ENCODE measurements at regions not wholly inside any gene's neighbourhood (a gene's known extent, or its start where the extent isn't known, plus 50 kb on each side); places are given as distances from the start of the nearest gene placed in this dataset.
"Not testable (repeated sequence)": the region's sequence is repeated elsewhere in the genome, so short reads cannot be mapped to it uniquely, and the experiment has no call there.

DNA sequence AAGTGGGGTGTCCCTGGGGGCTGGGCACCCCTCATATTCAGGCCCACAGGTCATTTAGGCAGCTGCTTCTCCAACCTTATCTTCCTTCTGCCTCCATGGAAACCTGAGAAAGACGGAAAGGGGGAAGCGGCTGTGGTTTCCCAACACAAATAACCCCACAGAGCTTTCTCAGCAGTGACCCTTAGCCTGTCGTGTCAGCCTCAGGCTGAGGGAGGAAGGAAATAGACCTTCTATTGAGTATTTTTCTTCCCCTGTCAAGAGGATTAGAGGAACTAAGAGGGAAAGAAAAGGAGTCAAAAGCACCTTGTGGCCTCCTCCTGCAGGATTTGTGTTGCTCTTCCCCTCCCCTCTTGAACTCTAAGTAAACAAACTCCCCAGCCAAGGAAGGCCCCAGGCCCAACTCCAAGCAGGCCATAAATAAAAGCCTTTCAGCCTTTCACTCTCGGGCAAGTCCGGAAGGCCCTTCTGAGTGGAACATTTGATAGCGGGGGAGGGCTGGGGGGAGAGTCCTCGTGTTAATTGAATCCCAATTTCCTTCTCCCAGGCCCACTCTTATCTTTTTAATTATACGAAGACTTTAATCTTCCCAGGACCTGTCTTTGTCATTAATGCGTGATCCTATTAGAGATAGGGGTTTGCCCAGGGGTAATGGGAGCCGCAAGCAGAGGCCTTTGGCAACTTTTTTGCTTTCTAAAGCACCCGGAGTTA lies 121.8 kb downstream of the TRIM43 start:
- not testable (repeated sequence) for TF ChIP-seq POLR2A (IDR thresholded peaks at IDR 0.05); EP300 (IDR thresholded peaks at IDR 0.05; ENCODE audit: low read depth)
- TF ChIP-seq, protein P1, sequence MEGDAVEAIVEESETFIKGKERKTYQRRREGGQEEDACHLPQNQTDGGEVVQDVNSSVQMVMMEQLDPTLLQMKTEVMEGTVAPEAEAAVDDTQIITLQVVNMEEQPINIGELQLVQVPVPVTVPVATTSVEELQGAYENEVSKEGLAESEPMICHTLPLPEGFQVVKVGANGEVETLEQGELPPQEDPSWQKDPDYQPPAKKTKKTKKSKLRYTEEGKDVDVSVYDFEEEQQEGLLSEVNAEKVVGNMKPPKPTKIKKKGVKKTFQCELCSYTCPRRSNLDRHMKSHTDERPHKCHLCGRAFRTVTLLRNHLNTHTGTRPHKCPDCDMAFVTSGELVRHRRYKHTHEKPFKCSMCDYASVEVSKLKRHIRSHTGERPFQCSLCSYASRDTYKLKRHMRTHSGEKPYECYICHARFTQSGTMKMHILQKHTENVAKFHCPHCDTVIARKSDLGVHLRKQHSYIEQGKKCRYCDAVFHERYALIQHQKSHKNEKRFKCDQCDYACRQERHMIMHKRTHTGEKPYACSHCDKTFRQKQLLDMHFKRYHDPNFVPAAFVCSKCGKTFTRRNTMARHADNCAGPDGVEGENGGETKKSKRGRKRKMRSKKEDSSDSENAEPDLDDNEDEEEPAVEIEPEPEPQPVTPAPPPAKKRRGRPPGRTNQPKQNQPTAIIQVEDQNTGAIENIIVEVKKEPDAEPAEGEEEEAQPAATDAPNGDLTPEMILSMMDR (IDR thresholded peaks at IDR 0.05) = not testable (repeated sequence)

Measured in transverse colon (tissue), 3 donors.